DND-41 (cell line): ENCODE measurements at regions not wholly inside any gene's neighbourhood (a gene's known extent, or its start where the extent isn't known, plus 50 kb on each side); places are given as distances from the start of the nearest gene placed in this dataset.

ENCODE experiments used
- ATAC-seq: fragments of 200-7000 bp; cut with Tn5 transposase; 3 replicates; pipeline ENCODE4 v1.9.1; 2021; ENCODE audit warnings: low read depth; ENCODE audit not compliant: insufficient read depth
- DNase-seq: peaks from one replicate; pipeline ENCODE4 v3.0.0-alpha.2; 2020
- H2AFZ ChIP-seq: 2 replicates; pipeline ENCODE4 v1.6.0; 2012; ENCODE audit warnings: low read depth, low read length
- H3K27ac ChIP-seq: 2 replicates; pipeline ENCODE4 v1.5.1; 2012; ENCODE audit warnings: low read length, inconsistent platforms
- H3K27me3 ChIP-seq: fragments of 200-600 bp; sonication (generic); 2 replicates; pipeline ENCODE4 v1.6.0; 2012; ENCODE audit warnings: low read length, mild to moderate bottlenecking, inconsistent platforms; ENCODE audit not compliant: insufficient read depth, poor library complexity
- H3K36me3 ChIP-seq: 2 replicates; pipeline ENCODE4 v1.5.1; 2012; ENCODE audit warnings: low read length, inconsistent platforms; ENCODE audit not compliant: insufficient read depth
- H3K4me1 ChIP-seq: 2 replicates; pipeline ENCODE4 v1.5.1; 2012; ENCODE audit warnings: mild to moderate bottlenecking, low read length; ENCODE audit not compliant: insufficient read depth
- H3K4me2 ChIP-seq: 2 replicates; pipeline ENCODE4 v1.6.0; 2012; ENCODE audit warnings: mild to moderate bottlenecking, moderate library complexity, low read length, inconsistent platforms; ENCODE audit not compliant: insufficient read depth
- H3K4me3 ChIP-seq, 2 experiments: fragments of 200-600 bp in 1 of 2; shearing (Covaris generic) in 1 of 2; 2 replicates each; pipeline ENCODE4 v1.5.1; 2012 to 2016; ENCODE audit warnings: inconsistent platforms in 2 of 2, low read length in 2 of 2, mild to moderate bottlenecking in 2 of 2, low read depth in 1 of 2, moderate library complexity in 1 of 2
- H3K79me2 ChIP-seq: 2 replicates; pipeline ENCODE4 v1.6.0; 2012; ENCODE audit warnings: low read length, inconsistent platforms; ENCODE audit not compliant: insufficient read depth
- H3K9ac ChIP-seq: 2 replicates; pipeline ENCODE4 v1.6.0; 2012; ENCODE audit warnings: low read depth, mild to moderate bottlenecking, inconsistent platforms, low read length, moderate library complexity
- H3K9me3 ChIP-seq: 2 replicates; pipeline ENCODE4 v1.5.1; 2012; ENCODE audit warnings: low read length, moderate library complexity, mild to moderate bottlenecking, inconsistent platforms; ENCODE audit not compliant: insufficient read depth, severe bottlenecking
- H4K20me1 ChIP-seq: 2 replicates; pipeline ENCODE4 v1.6.0; 2012; ENCODE audit warnings: low read length; ENCODE audit not compliant: insufficient read depth
- EZH2 ChIP-seq: IDR thresholded peaks from 3 replicates; pipeline ENCODE4 v1.6.1; 2012; ENCODE audit warnings: borderline replicate concordance, low read depth, mild to moderate bottlenecking, moderate library complexity, low read length, inconsistent platforms; ENCODE audit not compliant: severe bottlenecking
- TF ChIP-seq, protein P1 (sequence below): IDR thresholded peaks from 2 replicates; pipeline ENCODE4 v1.5.1; 2012; ENCODE audit warnings: borderline replicate concordance, low read length, moderate library complexity, mild to moderate bottlenecking; ENCODE audit not compliant: poor library complexity, severe bottlenecking; ENCODE audit errors: extremely low read depth

- no peaks in the 10 kb centered on the region for H3K79me2 ChIP-seq
- TF ChIP-seq EZH2 = no peak
- TF ChIP-seq, protein P1, sequence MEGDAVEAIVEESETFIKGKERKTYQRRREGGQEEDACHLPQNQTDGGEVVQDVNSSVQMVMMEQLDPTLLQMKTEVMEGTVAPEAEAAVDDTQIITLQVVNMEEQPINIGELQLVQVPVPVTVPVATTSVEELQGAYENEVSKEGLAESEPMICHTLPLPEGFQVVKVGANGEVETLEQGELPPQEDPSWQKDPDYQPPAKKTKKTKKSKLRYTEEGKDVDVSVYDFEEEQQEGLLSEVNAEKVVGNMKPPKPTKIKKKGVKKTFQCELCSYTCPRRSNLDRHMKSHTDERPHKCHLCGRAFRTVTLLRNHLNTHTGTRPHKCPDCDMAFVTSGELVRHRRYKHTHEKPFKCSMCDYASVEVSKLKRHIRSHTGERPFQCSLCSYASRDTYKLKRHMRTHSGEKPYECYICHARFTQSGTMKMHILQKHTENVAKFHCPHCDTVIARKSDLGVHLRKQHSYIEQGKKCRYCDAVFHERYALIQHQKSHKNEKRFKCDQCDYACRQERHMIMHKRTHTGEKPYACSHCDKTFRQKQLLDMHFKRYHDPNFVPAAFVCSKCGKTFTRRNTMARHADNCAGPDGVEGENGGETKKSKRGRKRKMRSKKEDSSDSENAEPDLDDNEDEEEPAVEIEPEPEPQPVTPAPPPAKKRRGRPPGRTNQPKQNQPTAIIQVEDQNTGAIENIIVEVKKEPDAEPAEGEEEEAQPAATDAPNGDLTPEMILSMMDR = no peak
- no peak overlapping the region for H3K4me3 ChIP-seq
- H2AFZ ChIP-seq = no peak overlapping the region
- no peak overlapping the region for H3K4me2 ChIP-seq
- H3K4me1 ChIP-seq = peaks cover 7% of the 10 kb centered on the region; the same call in 1 of the 2 replicates
- DNase-seq (no peak), ATAC-seq (no peak)
- peaks cover 7% of the 10 kb centered on the region for H3K27me3 ChIP-seq
- no peaks in the 10 kb centered on the region for H3K9me3 ChIP-seq
- no peaks in the 10 kb centered on the region for H3K36me3 ChIP-seq
- H4K20me1 ChIP-seq = no peaks in the 10 kb centered on the region
- H3K9ac ChIP-seq = no peak overlapping the region
- H3K27ac ChIP-seq = no peak overlapping the region
Measured at GRCh38 chr6:4644996-4645395, 131.2 kb upstream of the CDYL start.

DNA sequence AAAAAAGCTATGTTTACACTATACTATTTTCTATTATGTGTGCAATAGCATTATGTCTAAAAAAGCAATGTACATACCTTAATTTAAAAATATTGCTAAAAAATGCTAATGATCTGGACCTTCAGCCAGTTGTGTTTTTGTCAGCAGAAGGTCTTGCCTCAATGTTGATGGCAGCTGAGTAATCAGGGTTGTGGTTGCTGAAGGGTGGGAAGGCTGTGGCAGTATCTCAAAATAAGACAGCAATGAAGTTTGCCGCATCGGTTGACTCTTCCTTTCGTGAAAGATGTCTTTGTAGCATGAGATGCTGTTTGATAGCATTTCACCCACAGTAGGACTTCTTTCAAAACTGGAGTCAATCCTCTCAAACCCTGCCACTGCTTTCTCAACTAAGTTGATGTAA lies 134.7 kb upstream of the CDYL start:
- H2AFZ ChIP-seq = no peak overlapping the region
- no peak for TF ChIP-seq EZH2
- TF ChIP-seq, protein P1 = no peak
- peaks cover 5% of the 10 kb centered on the region for H3K27me3 ChIP-seq
- no peaks in the 10 kb centered on the region for H3K4me1 ChIP-seq
- no peaks in the 10 kb centered on the region for H3K36me3 ChIP-seq
- no peak overlapping the region for H3K9ac ChIP-seq
- no peak overlapping the region for H3K4me2 ChIP-seq
- no peaks in the 10 kb centered on the region for H3K9me3 ChIP-seq
- no peak for ATAC-seq
- no peaks in the 10 kb centered on the region for H4K20me1 ChIP-seq
- no peak overlapping the region for H3K27ac ChIP-seq
- DNase-seq = no peak
- H3K4me3 ChIP-seq = no peak overlapping the region
- no peaks in the 10 kb centered on the region for H3K79me2 ChIP-seq

DNA sequence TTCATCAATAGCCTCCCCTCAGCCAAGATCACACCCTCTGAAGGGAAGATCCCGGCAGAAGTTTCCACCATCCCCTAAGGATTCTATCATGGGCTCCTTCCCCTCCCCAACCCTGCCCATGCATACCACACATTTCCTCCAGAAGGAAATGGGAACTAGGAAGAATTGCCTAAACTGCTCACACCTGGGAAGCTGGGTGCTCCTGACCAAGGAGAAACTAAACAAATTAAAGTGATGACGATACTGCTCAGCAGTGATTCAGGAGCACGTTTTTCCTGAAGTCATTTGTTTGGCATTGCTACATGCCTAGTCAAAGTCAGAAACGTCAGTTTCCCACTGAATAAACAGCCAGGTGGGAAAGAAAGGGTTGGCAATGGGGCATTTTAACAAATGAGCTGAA lies 136.1 kb upstream of the CDYL start:
- Histone ChIP-seq H3K9ac (no peak overlapping the region), H3K27me3 (peaks cover 5% of the 10 kb centered on the region), H2AFZ (no peak overlapping the region), H3K27ac (no peak overlapping the region), H3K4me3 (no peak overlapping the region), H3K9me3 (no peaks in the 10 kb centered on the region), H3K79me2 (no peaks in the 10 kb centered on the region), H3K36me3 (no peaks in the 10 kb centered on the region), H3K4me1 (no peaks in the 10 kb centered on the region), H3K4me2 (no peak overlapping the region), H4K20me1 (no peaks in the 10 kb centered on the region)
- DNase-seq (no peak), ATAC-seq (no peak)
- TF ChIP-seq, protein P1 = no peak
- no peak for TF ChIP-seq EZH2

- Histone ChIP-seq H3K4me1 (no peaks in the 10 kb centered on the region), H3K79me2 (no peaks in the 10 kb centered on the region), H3K9me3 (no peaks in the 10 kb centered on the region), H2AFZ (no peak overlapping the region), H3K27ac (no peak overlapping the region), H3K9ac (no peak overlapping the region), H3K27me3 (peaks cover 5% of the 10 kb centered on the region), H4K20me1 (no peaks in the 10 kb centered on the region), H3K4me2 (no peak overlapping the region), H3K36me3 (no peaks in the 10 kb centered on the region), H3K4me3 (no peak overlapping the region)
- TF ChIP-seq, protein P1 = no peak
- no peak for TF ChIP-seq EZH2
- ATAC-seq (no peak), DNase-seq (no peak)
Measured at GRCh38 chr6:4638641-4639040, 137.6 kb upstream of the CDYL start.
